Testis (tissue), 2 donors: ENCODE measurements at regions not wholly inside any gene's neighbourhood (a gene's known extent, or its start where the extent isn't known, plus 50 kb on each side); places are given as distances from the start of the nearest gene placed in this dataset.

ENCODE experiments used
- DNase-seq: peaks from one replicate; pipeline ENCODE4 v3.0.0-alpha.2; 2019
- H3K27ac ChIP-seq, 2 donors: fragments of 200-600 bp; sonication (generic); one replicate each; pipeline ENCODE4 v1.5.1; 2019
- H3K27me3 ChIP-seq: fragments of 200-600 bp; sonication (generic); one replicate; pipeline ENCODE4 v1.5.1; 2019
- H3K36me3 ChIP-seq: fragments of 200-600 bp; sonication (generic); one replicate; pipeline ENCODE4 v1.5.1; 2017; ENCODE audit warnings: low read depth; ENCODE audit errors: missing control alignments
- H3K4me1 ChIP-seq: fragments of 200-600 bp; sonication (generic); one replicate; pipeline ENCODE4 v1.5.1; 2019
- H3K4me3 ChIP-seq, 2 donors: fragments of 200-600 bp; sonication (generic); one replicate each; pipeline ENCODE4 v1.5.1; 2017 to 2019
- H3K9me3 ChIP-seq: fragments of 200-600 bp; sonication (generic); one replicate; pipeline ENCODE4 v1.5.1; 2017
- CTCF ChIP-seq, 3 experiments: fragments of 450-650 bp in 2 of 3; fragments of 200-600 bp in 1 of 3; sonication (generic) in 1 of 3; IDR thresholded peaks; one replicate each; pipeline ENCODE4 v1.5.1; 2016 to 2019; ENCODE audit warnings: antibody characterized with exemption in 3 of 3, mild to moderate bottlenecking in 2 of 3, moderate library complexity in 1 of 3
- POLR2A ChIP-seq: fragments of 450-650 bp; IDR thresholded peaks from one replicate; pipeline ENCODE4 v1.6.1; 2017; ENCODE audit warnings: antibody characterized with exemption, mild to moderate bottlenecking, moderate library complexity
- WGBS, 2 donors: methylation state at CpG; one replicate each; pipeline ENCODE4 v1.1.5; 2018; 5-methylcytosine and 5-hydroxymethylcytosine counted together
- intact Hi-C: fragments of 100-400 bp; cut with DNase I; formaldehyde crosslinking; loops from one replicate; pipeline ENCODE4 v1.15.1; 2023; ENCODE audit warnings: low total_unique reads

GRCh38 chr12:105955976-105956375 lies 182.8 kb downstream of the NUAK1 start:
- intact Hi-C loops, result no loop called here
- TF ChIP-seq POLR2A (no peak), CTCF (IDR thresholded peaks at IDR 0.05) (no peak)

GRCh38 chr12:105956662-105957457 lies 181.9 kb downstream of the NUAK1 start:
- no peak for DNase-seq
- H3K27me3 ChIP-seq, result no peaks in the 10 kb centered on the region
- no peak overlapping the region for H3K27ac ChIP-seq
- no peak for TF ChIP-seq POLR2A
- TF ChIP-seq CTCF (IDR thresholded peaks at IDR 0.05), result no peak
- H3K4me1 ChIP-seq, result no peaks in the 10 kb centered on the region
- no peak overlapping the region for H3K4me3 ChIP-seq
- WGBS, 2 donors, result 79 to 81% methylated on average over 2 of the region's 2 CpGs
- intact Hi-C loops, result no loop called here
- H3K36me3 ChIP-seq, result no peaks in the 10 kb centered on the region
- no peaks in the 10 kb centered on the region for H3K9me3 ChIP-seq

More at GRCh38 chr12:105955976-105956375, 182.8 kb downstream of the NUAK1 start:
- WGBS, 2 donors, result 69% methylated on average over 2 of the region's 2 CpGs
- Histone ChIP-seq H3K4me1 (no peaks in the 10 kb centered on the region), H3K27me3 (no peaks in the 10 kb centered on the region), H3K4me3 (no peak overlapping the region), H3K9me3 (no peaks in the 10 kb centered on the region), H3K36me3 (no peaks in the 10 kb centered on the region), H3K27ac (no peak overlapping the region)
- no peak for DNase-seq

- H3K4me1 ChIP-seq, result no peaks in the 10 kb centered on the region
- DNase-seq, result peak; percentile 34
- no peaks in the 10 kb centered on the region for H3K27me3 ChIP-seq
- no peaks in the 10 kb centered on the region for H3K36me3 ChIP-seq
- WGBS, 2 donors, result 35 to 57% methylated on average over 3 of the region's 3 CpGs
- no peak overlapping the region for H3K27ac ChIP-seq
- H3K4me3 ChIP-seq, result no peak overlapping the region
- TF ChIP-seq POLR2A (no peak), CTCF (IDR thresholded peaks at IDR 0.05) (no peak)
- intact Hi-C loops, result no loop called here
- no peaks in the 10 kb centered on the region for H3K9me3 ChIP-seq
Measured at GRCh38 chr12:105960319-105961083, 178.3 kb downstream of the NUAK1 start.

DNA sequence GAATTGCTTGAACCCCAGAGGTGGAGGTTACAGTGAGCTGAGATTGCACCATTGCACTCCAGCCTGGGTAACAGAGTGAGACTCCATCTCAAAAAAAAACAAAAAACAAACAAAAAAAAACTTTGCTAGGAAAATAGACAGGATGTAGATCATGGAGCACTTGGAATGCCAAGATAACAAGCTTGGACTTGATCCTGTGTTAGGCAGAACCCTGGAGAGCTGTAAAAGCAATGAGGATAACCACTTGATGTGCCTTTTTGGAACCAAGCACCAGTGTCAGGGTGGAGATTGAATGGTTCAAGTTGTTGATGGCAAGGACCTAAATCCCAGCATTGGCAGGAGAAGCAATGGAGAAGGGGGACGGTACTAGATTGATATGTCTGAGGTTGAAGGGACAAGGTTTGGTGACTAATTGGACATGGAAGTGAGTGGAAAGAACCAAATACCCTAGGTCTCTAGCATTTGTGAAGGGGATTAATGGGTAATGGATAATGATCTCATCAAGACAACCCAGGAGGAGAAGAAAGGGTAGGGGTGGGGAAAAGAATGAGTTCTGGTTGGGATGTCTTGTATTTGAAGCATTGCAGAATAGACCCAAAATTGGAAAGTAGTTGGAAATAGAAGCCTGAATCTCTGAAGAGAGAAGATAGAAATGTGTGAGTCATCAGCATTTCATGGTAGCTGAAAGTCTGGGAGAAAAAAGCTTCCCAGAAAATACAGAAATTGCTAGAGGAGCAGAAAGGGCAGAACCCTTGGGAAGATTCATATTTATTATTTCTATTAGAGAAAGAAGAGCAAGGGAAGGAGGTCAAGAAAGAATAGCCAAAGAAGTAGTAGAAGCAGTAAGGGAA lies 176.7 kb downstream of the NUAK1 start:
- no peaks in the 10 kb centered on the region for H3K9me3 ChIP-seq
- no peak overlapping the region for H3K27ac ChIP-seq
- H3K4me3 ChIP-seq, result no peak overlapping the region
- no peak for DNase-seq
- intact Hi-C loops, result no loop called here
- 92 to 93% methylated on average over 1 of the region's 1 CpG for WGBS, 2 donors
- H3K27me3 ChIP-seq, result no peaks in the 10 kb centered on the region
- H3K36me3 ChIP-seq, result no peaks in the 10 kb centered on the region
- no peak for TF ChIP-seq CTCF (IDR thresholded peaks at IDR 0.05)
- TF ChIP-seq POLR2A, result no peak
- no peaks in the 10 kb centered on the region for H3K4me1 ChIP-seq
